CD14-positive monocyte (primary cell): ENCODE measurements at regions not wholly inside any gene's neighbourhood (a gene's known extent, or its start where the extent isn't known, plus 50 kb on each side); places are given as distances from the start of the nearest gene placed in this dataset.

Experiments
- DNase-seq, 3 donors: peaks; one replicate each; pipeline ENCODE4 v3.0.0-alpha.2; 2011 to 2022
- H2AFZ ChIP-seq: 2 replicates; pipeline ENCODE4 v1.6.0; 2012; ENCODE audit warnings: mild to moderate bottlenecking, low read depth, low read length, inconsistent platforms; ENCODE audit not compliant: insufficient read depth, poor library complexity, severe bottlenecking
- H3K27ac ChIP-seq, 2 donors: 1 replicate in 1 of 2; 2 replicates in 1 of 2; pipeline ENCODE4 v1.5.1; 2012 to 2013; ENCODE audit warnings: low read length in 2 of 2, control low read depth in 1 of 2, inconsistent platforms in 1 of 2, low read depth in 1 of 2, mild to moderate bottlenecking in 1 of 2
- H3K27me3 ChIP-seq, 2 donors: one replicate each; pipeline versions ENCODE4 v1.6.0 to v1.6.1; 2011 to 2013; ENCODE audit warnings: low read length in 2 of 2; ENCODE audit not compliant: control insufficient read depth in 2 of 2, insufficient read depth in 2 of 2
- H3K36me3 ChIP-seq, 2 donors: replicated peaks in 1 of 2; 1 replicate in 1 of 2; 2 replicates in 1 of 2; pipeline versions ENCODE4 v1.5.1 to v1.6.1; 2012 to 2013; ENCODE audit warnings: low read length in 2 of 2, control low read depth in 1 of 2, inconsistent platforms in 1 of 2, mild to moderate bottlenecking in 1 of 2; ENCODE audit not compliant: insufficient read depth in 2 of 2, control insufficient read depth in 1 of 2
- H3K4me1 ChIP-seq, 2 donors: 1 replicate in 1 of 2; 2 replicates in 1 of 2; pipeline versions ENCODE4 v1.5.1 to v1.6.1; 2012 to 2013; ENCODE audit warnings: low read length in 2 of 2, control low read depth in 1 of 2, inconsistent platforms in 1 of 2, mild to moderate bottlenecking in 1 of 2, moderate library complexity in 1 of 2; ENCODE audit not compliant: insufficient read depth in 2 of 2, control insufficient read depth in 1 of 2
- H3K4me2 ChIP-seq: replicated peaks from 2 replicates; pipeline ENCODE3; 2012; ENCODE audit warnings: low read length, moderate library complexity, mild to moderate bottlenecking; ENCODE audit not compliant: poor library complexity, severe bottlenecking; ENCODE audit errors: extremely low read depth
- H3K4me3 ChIP-seq, 3 experiments: fragments of 200-600 bp in 1 of 3; sonication (generic) in 1 of 3; replicated peaks in 1 of 3; 1 replicate in 2 of 3; 2 replicates in 1 of 3; pipeline ENCODE4 v1.5.1; 2011 to 2013; ENCODE audit warnings: low read length in 3 of 3, mild to moderate bottlenecking in 3 of 3, control low read depth in 2 of 3, low read depth in 2 of 3, inconsistent platforms in 1 of 3, moderate library complexity in 1 of 3
- H3K79me2 ChIP-seq: 2 replicates; pipeline ENCODE4 v1.6.0; 2012; ENCODE audit warnings: mild to moderate bottlenecking, control low read depth, inconsistent platforms, low read length, moderate library complexity; ENCODE audit not compliant: insufficient read depth
- H3K9ac ChIP-seq: 2 replicates; pipeline ENCODE4 v1.6.0; 2017; ENCODE audit warnings: low read length, mild to moderate bottlenecking; ENCODE audit not compliant: insufficient read depth, poor library complexity, severe bottlenecking
- H3K9me3 ChIP-seq, 2 donors: replicated peaks in 1 of 2; 1 replicate in 1 of 2; 2 replicates in 1 of 2; pipeline versions ENCODE4 v1.5.1 to v1.6.1; 2012 to 2013; ENCODE audit warnings: low read length in 2 of 2, control low read depth in 1 of 2; ENCODE audit not compliant: control insufficient read depth in 1 of 2, insufficient read depth in 1 of 2
- H4K20me1 ChIP-seq: 2 replicates; pipeline ENCODE4 v1.6.0; 2012; ENCODE audit warnings: mild to moderate bottlenecking, low read length, control low read depth, moderate library complexity; ENCODE audit not compliant: insufficient read depth
- H3K27ac Mint-ChIP-seq, 7 donors: one replicate each; pipeline ENCODE4 v1.8.0; 2020; ENCODE audit warnings: mild to moderate bottlenecking in 7 of 7, mixed read lengths in 7 of 7, moderate library complexity in 6 of 7, inconsistent platforms in 2 of 7
- H3K27me3 Mint-ChIP-seq, 3 donors: one replicate each; pipeline ENCODE4 v1.8.0; 2021 to 2022; ENCODE audit warnings: low read depth in 3 of 3, mild to moderate bottlenecking in 3 of 3, mixed read lengths in 3 of 3, moderate library complexity in 3 of 3, inconsistent platforms in 1 of 3
- H3K36me3 Mint-ChIP-seq, 2 donors: one replicate each; pipeline ENCODE4 v1.8.0; 2020; ENCODE audit warnings: mixed read lengths in 2 of 2, inconsistent platforms in 1 of 2, mild to moderate bottlenecking in 1 of 2
- H3K4me1 Mint-ChIP-seq: one replicate; pipeline ENCODE4 v1.8.0; 2020; ENCODE audit warnings: mild to moderate bottlenecking, mixed read lengths
- H3K4me3 Mint-ChIP-seq, 2 donors: one replicate each; pipeline ENCODE4 v1.8.0; 2020; ENCODE audit warnings: mild to moderate bottlenecking in 2 of 2, mixed read lengths in 2 of 2, moderate library complexity in 1 of 2
- H3K9me3 Mint-ChIP-seq, 7 donors: one replicate each; pipeline ENCODE4 v1.8.0; 2020 to 2022; ENCODE audit warnings: mixed read lengths in 7 of 7, mild to moderate bottlenecking in 6 of 7, moderate library complexity in 6 of 7, inconsistent platforms in 2 of 7
- CTCF ChIP-seq: fragments of 200-600 bp; IDR thresholded peaks from one replicate; pipeline ENCODE4 v1.8.0; 2022; ENCODE audit warnings: antibody characterized with exemption, mild to moderate bottlenecking
- WGBS: methylation state at CpG from one replicate; pipeline ENCODE4 v1.1.5; 2013; ENCODE audit warnings: missing lambda C conversion rate; ENCODE audit not compliant: insufficient coverage; 5-methylcytosine and 5-hydroxymethylcytosine counted together
- intact Hi-C, 2 donors: fragments of 100-400 bp; cut with micrococcal nuclease; formaldehyde crosslinking; loops; one replicate each; pipeline versions ENCODE4 v1.15.0 to v1.15.1; 2023

GRCh38 chr2:83578405-83578804 is 880.7 kb downstream of the SUCLG1 start:
- Mint-ChIP-seq H3K27ac (no peak overlapping the region), H3K4me3 (no peak overlapping the region), H3K36me3 (no peaks in the 10 kb centered on the region), H3K9me3 (peaks cover 0 to 2% (median 0%) of the 10 kb centered on the region in 7 donors), H3K27me3 (peaks cover 0 to 2% (median 0%) of the 10 kb centered on the region in 3 donors), H3K4me1 (no peaks in the 10 kb centered on the region)
- Histone ChIP-seq H3K4me2 (no peak overlapping the region), H3K36me3 (no peaks in the 10 kb centered on the region), H2AFZ (no peak overlapping the region), H3K4me1 (no peaks in the 10 kb centered on the region), H3K27ac (no peak overlapping the region), H3K4me3 (no peak overlapping the region), H3K27me3 (no peaks in the 10 kb centered on the region), H3K9ac (no peak overlapping the region), H3K9me3 (peaks cover 0 to 3% of the 10 kb centered on the region in 2 donors), H4K20me1 (no peaks in the 10 kb centered on the region), H3K79me2 (no peaks in the 10 kb centered on the region)
- no peak for DNase-seq
- 81% methylated on average over 2 of the region's 2 CpGs for WGBS
- TF ChIP-seq CTCF, result no peak
- intact Hi-C loops, result no loop called here

GRCh38 chr2:83574614-83575013 is 884.5 kb downstream of the SUCLG1 start:
- no peak for TF ChIP-seq CTCF
- H3K4me3 ChIP-seq, result no peak overlapping the region
- H3K4me1 ChIP-seq, result no peaks in the 10 kb centered on the region
- Mint-ChIP-seq H3K9me3 (no peaks in the 10 kb centered on the region), H3K4me1 (no peaks in the 10 kb centered on the region), H3K4me3 (no peak overlapping the region), H3K27me3 (peaks cover 0 to 3% (median 0%) of the 10 kb centered on the region in 3 donors), H3K27ac (no peak overlapping the region), H3K36me3 (no peaks in the 10 kb centered on the region)
- H3K79me2 ChIP-seq, result no peaks in the 10 kb centered on the region
- H3K36me3 ChIP-seq, result no peaks in the 10 kb centered on the region
- H3K9me3 ChIP-seq, result peaks cover 0 to 3% of the 10 kb centered on the region in 2 donors
- intact Hi-C loops, result no loop called here
- H4K20me1 ChIP-seq, result no peaks in the 10 kb centered on the region
- no peaks in the 10 kb centered on the region for H3K27me3 ChIP-seq
- no peak overlapping the region for H2AFZ ChIP-seq
- no peak overlapping the region for H3K27ac ChIP-seq
- WGBS, result no CpG with 5 or more reads among the region's 1 CpG
- no peak overlapping the region for H3K9ac ChIP-seq
- DNase-seq, result no peak
- H3K4me2 ChIP-seq, result no peak overlapping the region
